Islet of Langerhans (tissue), 1 donor: ENCODE measurements at regions not wholly inside any gene's neighbourhood (a gene's known extent, or its start where the extent isn't known, plus 50 kb on each side); places are given as distances from the start of the nearest gene placed in this dataset.

Source experiments
- FAIRE-seq: peaks from one replicate; lab custom pipeline; 2011; peaks lifted over from hg19 to GRCh38; lab: Jason Lieb, UNC

DNA sequence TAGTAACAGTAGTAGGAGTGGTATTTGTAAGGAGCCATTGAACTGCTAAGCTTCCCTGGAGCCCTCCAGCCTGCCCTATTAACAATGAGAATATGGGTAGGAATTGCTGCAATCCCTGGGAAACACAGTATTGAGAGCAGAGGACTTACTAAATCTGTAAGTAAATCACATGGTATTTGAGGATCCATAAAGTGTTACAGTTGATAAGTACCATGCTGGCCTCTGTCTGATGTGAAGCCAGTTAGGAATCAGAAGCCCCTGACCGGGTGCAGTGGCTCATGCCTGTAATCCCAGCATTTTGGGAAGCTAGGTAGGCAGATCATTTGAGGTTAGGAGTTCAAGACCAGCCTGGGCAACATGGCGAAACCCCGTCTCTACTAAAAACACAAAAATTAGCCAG is 224.6 kb downstream of the C1D start:
- FAIRE-seq = no peak

DNA sequence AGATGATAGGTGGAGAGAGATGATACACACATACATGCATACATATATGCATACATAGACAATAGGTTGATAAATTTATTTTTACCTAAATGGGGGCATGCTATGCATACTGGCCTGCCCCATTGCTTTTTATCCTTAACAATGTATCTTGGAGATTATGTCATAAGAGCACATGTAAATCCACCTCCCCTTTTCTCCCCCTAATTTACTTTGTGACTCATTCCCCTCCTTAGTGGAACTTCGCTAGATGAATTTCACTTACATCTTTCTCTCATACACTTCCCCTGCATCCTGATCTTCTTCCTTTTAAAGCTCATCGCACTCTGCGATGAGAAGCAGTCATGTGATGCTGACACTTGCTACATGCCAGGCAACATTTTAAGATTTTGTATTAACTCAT is 223.6 kb downstream of the C1D start:
- no peak for FAIRE-seq

DNA sequence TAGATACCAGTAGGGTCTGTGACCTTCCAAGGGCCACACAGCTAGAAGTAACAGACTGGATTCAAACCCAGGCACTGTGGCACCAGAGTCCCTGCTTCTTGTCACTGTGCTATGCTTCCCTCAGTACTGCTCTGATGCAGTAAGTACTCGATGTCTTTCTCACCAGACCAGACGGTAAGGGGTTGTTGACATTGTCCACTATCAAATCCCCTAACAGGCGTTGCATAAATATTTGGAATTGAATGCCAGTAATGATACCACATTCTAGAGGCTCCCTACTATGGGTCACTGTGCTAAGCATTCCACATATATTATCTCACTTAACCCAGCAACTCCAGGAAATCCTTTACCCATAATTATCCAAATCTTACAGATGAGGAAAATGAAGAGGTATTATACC is 223.1 kb downstream of the C1D start:
- no peak for FAIRE-seq

DNA sequence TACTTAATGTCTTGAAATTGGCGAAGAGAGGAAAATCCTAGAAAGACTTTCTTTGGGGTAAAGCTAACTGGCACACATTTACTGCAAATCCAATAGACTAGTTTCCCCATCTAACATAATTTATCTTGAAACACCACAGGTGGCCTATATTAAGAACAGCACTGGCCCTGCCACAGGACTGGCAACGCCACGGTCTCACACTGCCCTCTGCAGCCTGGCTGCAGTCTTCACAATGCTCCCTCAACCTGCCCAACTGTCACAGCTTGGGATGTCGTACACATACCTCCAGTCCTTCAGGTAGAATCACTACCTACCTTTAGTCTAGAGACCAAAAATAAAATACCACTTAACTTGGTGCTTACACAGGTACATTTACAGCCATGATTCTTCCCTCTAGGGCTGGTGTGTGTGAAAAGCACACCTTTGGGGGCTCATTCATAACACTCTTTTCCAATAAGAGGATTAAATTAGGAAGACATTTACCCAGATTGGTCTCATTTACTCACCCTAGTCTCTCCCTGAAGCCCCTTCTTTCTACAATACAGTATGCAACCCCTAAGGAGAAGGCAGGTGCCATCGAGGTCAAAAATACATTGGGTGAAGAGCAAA is 222.2 kb downstream of the C1D start:
- no peak for FAIRE-seq

DNA sequence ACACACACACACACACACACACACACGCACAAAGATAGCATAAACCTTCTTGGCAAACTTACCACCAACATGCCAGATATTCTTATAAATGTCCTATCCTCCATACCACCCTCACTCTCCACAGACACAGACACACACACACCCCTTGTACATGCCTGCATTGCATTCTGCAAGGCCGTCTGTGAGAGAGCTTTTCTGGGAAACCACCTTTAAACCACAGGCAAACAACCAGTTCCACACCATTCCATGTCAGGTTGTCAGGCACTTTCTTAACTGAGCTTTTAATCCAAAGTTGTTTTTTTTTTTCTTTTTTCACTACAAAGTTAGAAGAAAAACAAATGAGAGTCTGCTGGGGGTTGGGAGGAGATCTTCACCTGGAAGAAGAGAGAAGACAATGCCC is 221.1 kb downstream of the C1D start:
- no peak for FAIRE-seq

DNA sequence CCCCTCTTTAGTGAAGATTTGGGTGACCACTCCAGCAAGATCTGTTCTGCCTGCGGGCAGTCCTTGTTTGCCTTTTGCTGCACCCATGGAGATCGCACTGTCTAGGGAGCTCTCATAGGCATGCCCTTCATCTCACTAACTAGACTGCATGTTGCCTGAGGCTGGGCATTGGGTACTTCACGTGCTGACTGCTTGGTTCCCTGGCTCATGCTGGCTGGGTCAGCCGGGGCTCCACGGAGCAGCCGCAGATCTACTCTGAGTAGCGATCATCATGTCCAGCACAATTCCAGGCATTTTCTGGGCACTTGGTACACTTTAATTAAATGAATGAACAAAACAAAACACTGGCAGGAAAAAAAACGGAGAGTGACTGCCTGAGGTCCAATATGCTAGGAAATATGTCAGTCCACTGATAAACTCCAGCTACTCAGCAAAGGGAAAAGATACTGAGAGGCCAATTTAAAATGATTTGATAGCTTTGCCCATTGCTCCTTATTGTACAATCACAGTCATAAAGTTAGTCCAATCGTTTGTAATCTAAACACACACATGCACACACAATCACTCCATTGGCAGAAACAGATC is 220.3 kb downstream of the C1D start:
- no peak for FAIRE-seq

DNA sequence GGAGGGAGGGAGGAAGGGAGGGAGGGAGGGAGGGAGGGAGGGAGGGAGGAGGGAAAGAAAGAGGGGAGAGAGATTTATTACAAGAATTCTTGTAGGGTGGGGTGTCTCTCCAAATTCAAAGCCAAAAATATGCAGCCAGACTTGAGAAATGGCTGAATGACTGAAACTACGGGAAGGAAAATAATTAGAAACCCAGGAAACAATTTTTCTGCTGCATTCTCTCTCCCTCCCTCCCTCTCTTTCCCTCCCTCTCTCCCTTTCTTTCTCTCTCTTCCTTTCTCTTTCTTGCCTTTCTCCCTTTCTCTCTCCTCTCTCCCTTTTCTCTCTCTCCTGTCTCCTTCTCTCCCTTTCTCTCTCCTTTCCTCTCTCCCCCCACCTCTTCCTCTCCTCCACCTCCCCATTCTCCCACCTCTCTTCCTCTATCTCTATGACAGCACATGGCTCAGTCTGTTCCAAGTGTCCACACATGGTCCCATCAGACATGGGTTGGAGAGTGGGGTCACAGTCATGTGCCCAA is 218.7 kb downstream of the C1D start:
- no peak for FAIRE-seq

DNA sequence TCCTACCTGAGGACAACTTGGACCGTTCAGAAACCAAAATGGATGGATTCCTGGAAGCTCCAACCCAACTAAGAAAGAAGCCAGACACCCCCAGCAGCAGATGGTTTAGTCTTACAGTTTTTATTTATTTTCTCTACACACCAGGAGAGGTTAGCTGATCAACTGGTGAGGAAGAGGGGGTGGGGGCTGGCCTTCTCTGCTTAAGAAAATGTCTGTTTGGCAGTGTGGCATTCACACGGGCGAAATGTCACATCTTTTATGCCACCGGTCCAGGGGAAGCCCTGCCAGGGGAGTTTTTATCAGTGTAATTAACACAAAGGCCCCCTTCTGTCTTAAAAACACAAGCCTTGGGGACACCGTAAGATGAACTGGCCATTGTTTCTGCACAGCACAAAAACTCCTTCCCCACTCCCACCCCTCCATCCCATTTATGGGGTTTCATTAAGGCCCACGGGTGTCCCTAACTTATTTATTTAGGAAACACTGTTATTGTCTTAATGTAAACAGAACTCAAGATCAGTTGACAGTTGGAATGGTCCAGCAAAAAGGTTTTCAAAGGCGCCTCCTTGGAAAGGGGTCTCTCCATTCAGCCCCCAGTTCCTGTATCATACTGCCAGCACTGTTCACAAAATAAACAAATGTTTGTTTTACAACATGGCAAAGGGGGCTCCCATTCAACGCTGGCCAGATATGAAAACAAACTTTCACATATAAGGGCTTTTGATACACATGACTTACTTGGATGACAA is 217.0 kb downstream of the C1D start:
- no peak for FAIRE-seq

DNA sequence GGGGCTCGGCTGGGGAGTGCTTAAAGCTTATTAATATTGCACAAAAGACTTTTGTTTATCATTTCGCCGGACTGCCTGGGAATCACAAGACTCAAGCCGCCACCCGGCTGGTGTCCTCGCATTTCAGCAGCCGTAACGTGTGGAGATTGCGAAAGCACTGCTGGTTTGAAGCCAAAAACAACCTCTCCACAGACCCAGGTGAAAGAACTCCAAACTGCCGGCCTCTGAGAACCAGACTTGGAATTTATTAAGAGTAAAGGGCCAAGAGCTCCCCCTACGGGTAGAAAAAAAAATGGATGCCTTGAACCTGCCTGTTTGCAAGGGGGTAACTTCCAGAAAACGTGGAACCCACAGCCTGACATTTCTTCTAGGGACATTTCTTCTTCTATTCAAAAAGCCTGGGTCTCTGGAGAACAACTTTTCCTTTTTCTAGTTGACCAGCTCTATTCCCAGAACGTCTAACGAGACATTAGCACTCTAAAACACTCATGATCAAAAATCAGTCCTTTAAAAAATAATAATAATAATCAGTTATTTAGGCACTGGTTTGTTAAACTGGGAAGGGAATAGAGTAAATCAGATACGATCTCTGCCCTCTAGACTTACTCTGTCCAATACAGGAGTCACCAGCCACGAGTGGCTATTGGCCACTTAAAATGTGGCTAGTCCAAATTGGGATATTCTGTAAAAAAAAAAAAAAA is 216.3 kb downstream of the C1D start:
- peak; percentile 76 for FAIRE-seq

DNA sequence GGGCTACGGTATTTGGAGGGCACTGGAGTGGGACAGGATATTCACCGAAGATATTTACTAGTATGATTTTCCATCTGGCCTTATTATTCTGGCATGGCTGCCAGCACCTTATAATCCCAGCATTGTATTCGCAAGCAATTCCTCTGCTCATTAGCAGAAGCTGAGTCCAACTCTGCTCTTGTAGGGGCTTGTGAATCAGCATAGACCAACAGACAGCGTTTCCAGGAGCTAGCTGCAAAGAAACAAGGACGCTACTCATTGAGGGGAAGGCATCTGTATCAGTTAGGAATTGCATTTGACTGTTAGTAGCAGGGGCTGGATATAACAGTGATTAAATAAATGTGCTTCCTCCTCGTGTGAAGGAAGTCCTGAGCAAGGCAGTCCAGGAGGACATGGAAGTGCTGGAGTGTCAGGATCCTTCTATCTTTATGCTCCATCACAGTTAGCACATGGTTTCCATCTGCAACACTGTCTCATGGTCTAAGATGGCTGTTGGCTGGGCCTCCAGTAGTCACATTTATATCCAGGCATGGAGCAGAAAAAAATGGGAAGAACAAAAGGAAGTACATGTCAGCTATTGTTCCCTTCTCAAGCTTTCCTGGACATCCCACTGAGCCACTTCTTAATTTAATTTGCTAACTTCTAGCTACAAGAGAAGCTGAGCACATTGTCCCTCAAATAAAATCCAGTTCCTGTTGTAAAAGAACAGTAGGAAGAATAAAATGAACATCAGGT is 214.1 kb downstream of the C1D start:
- no peak for FAIRE-seq

DNA sequence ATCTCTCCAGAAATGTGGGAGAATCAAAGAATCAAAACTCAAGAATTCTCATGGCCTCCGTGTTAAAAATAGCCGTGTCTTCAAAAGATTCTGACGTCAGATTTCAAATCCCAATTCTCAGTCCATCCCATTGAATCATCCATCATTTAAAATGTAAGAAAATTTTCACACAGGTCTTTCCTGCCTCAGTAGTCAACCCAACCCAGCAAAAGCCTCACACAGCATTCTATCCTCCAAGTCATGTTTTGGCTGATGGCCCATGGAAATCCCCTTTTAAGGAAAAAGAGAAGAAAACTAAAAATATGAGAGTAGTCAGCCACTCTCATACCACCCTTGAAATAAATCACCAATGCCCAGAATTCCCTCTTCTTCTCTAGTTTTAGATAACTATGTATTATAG is 211.8 kb downstream of the C1D start:
- FAIRE-seq = no peak

DNA sequence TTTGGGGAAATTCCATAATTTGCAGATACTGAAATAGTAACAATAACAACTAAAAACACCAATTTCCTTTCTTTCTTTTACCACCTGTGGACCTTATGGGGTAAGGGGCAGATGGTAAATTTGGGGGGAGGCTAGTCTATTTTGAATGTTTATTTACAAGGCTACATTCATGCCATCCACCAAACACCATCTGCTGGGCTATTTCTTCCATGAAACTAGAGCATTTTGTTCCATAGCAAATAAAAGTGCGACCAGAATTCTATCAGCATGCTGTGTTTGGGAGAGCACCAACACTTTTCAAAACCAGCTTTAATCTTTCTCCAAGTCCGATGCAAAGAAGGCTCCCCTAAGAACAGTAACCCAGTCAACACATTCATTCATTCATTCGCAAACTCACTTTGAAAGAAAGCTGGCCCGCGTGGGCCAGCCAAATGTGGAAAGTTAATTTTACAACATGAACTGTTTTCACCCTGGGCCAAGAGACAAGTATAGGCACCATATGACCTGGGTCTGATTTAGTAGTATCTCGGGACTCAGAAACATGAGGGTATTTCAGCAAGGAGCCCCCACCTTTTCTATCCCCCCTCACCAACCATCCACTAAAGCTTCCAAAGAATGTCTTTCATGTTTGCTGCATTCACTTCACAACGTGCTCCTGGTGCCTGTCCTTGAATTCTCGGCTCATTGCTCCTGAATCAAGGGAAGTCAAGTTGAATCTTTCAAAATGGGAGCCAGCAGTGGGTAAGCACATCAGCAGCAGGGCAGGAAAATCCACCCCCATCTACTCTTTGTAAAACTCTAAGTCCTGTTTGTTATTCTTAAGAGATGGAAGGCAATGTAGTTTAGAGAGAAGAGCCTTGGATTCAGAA is 210.6 kb downstream of the C1D start:
- FAIRE-seq = no peak

DNA sequence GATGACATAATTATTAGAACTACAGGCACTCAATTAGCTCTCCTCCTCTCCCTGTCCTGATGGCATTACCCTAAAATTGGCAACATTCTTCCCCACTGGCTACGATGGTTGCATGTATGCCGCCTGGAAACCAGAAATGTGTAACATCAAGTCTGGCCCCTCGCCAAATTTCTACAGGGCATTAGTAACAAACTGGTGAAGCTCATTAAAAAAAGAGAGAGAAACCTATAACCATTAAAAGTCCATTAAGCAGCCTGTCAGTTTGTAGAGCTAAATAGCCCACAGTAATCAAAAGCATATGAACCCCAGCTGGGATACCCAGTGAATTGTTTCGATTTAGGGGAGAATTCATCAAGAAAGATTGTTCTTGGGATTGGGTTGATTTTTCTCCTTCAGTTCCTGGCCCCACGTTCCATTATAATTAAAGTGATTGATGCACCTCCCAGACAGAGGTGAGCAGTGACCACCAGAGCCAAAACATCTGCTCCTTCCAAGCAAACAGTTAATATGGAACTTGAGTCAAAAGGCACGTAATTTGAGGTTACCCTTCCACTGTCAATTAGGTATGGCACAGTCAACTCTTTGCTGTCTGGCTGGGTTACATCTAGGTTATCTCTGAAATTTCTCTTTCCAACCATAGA is 208.6 kb downstream of the C1D start:
- FAIRE-seq = no peak

DNA sequence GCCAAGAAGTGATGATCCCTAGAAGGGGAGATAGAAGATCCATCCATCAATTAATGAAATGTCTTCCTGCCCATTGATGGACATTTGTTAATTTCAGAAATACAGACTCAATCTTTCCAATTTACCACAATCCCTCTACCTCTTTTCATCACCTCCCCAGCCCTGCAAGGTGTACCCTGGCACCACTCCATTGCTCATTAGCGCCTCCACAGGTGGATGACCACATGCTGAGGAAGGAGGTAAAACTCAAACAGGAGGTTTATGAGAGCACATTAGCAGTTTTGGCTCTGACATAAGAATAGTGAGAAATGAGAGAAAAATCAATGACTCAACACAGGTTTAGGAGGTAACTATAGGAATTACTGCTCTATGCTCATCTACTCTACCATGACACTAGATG is 208.0 kb downstream of the C1D start:
- no peak for FAIRE-seq

DNA sequence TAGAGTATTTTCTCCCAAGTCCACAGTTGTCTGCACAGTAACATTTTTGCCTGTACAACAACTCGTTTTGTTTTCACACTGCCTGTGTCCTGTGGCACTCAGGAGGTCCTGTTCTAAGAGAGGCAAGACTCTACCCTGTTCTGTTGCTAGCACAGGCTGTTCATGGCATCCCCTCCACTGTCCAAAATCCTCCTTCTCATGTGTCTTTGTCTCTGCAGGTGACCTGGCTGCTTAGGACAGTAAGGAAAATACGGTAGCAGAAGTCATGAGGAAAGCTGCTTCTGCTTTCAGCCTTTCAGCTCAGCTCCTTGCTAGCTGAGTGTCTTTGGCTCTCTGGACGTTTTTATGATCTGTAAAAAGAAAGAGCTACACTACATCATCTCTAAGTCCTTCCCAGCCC is 205.9 kb downstream of the C1D start:
- no peak for FAIRE-seq

DNA sequence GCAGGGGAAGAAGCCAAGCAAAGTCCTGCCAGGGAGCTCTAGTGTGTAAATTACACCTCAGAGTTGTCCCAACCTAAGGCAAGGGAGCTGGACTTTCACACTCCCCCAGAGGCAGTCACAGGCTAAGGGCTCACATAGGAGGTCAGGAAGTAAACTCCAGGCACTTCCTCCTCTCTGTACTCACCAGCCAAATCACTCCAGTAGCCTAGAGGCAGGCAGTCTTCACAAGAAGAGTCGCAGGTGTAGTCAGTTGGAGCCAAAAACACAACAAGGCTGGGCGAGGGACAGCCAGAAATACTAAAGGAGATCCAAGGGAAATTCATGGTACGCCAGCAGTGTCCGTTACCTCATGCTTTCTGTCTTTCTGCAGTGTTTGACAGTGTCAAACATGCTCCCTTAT is 205.0 kb downstream of the C1D start:
- no peak for FAIRE-seq

DNA sequence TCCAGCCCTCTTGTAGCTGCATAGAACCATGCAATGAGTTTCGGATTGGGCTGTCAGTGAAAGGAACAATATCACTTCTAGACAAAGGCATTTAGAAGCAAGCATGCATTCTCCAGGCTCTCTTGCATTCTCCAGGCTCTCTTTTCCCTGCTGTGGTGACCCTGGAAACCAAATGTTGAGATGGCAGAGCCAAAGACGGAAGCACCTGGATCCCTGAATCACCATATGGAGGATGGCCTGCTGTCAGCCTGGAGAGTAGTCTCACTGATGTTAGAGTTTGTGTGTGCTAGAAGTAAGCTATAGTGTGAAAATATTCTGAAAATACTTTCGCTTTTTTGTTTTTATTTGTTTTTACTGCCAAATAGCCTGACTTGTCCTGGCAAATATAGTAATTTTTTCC is 203.9 kb downstream of the C1D start:
- no peak for FAIRE-seq

DNA sequence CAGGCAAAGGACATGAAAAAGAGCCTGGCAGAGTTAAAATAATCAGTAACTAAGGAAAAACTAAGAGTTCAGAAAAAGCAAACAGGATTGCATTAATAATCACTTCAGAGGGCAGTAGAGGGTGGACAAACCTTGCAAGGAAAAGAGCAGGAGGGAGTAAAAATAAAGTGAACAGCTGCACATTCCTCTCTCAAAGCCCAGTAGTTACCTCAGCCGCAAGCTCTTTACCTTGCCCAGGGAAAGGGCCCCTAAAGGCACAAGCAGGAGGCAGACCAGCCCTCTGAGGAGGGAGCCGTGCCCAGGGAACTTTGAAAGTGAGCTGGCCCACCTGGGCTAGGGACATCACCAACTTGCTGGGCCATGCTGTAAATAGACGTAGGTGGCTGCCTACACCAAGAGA is 196.9 kb downstream of the C1D start:
- no peak for FAIRE-seq

DNA sequence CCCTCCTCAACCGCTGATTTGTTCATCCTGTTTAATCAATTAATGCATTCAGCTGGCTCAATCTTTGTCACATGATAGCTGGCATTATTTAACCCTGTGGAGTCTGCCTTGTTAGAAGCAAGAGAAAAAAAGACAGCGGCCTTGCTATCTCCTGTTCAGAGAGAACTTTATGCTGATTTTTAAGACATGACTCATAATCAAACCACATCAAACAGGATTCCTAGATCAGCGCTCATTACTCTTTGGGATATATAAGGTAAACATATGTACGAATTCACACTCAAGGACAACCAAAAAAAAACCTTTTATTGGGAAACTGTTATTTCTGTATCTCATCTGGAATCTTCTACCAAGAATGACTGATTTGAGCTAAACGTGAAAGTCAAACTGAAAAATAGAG is 195.1 kb downstream of the C1D start:
- no peak for FAIRE-seq

DNA sequence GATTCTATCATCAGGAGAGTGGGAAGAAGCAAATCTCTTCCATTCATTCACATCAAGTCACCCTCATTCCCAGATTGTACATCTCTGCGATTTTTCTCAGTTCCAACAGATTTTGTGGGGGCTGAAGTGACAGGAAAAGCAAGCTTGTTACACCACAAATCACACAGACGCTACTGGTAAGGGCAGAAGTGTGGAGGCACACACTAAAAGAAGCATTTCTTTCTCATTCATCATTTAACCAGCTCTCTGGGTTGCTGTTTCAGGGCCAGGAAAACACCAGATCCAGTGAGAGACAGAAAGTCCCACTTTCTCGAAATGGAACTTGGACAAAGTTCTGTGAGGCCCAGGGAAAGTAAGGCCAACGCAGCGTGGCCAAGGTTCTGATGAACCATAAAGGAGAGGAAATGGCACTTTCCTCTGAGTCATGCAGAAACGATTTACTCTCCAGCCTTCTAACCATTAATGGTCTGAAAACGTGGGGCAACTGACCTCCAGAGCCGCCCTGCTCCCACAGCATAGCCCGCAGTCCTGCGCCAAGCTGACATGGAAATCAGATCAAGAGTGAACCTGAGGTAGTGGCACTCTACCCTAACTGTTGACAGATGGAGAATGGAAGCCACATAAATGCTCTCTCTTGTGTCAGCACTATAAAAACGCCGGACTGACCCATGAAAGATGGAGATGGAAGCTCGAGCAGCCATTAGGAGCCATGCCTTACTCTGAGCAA is 191.0 kb downstream of the C1D start:
- FAIRE-seq = no peak
